ENCODE measurements at regions not wholly inside any gene's neighbourhood (a gene's known extent, or its start where the extent isn't known, plus 50 kb on each side); places are given as distances from the start of the nearest gene placed in this dataset.
"Not testable (repeated sequence)": the region's sequence is repeated elsewhere in the genome, so short reads cannot be mapped to it uniquely, and the experiment has no call there.

- DNase-seq, result no peak
These were observed 81.4 kb downstream of the ACAA2 start for GRCh38 chr18:49731860-49732311.

GRCh38 chr18:49731421-49731841 lies 81.9 kb downstream of the ACAA2 start:
- no peak for DNase-seq

- no peak for DNase-seq
These were observed 82.4 kb downstream of the ACAA2 start for GRCh38 chr18:49730951-49731391.

GRCh38 chr18:49728542-49728941 lies 84.8 kb downstream of the ACAA2 start:
- peak in 7 of 58 donors; percentile 3 to 16 (median 6) for DNase-seq

GRCh38 chr18:49727816-49728215 lies 85.5 kb downstream of the ACAA2 start:
- DNase-seq, result no peak

GRCh38 chr18:49726675-49726963 lies 86.7 kb downstream of the ACAA2 start:
- no peak for DNase-seq

- peak in 1 of 58 donors; percentile 23 for DNase-seq
These were observed 87.3 kb downstream of the ACAA2 start for GRCh38 chr18:49725809-49726674.

- no peak for DNase-seq
These were observed 89.6 kb downstream of the ACAA2 start for GRCh38 chr18:49723648-49724180.

- no peak for DNase-seq
These were observed 90.9 kb downstream of the ACAA2 start for GRCh38 chr18:49722477-49722876.

- no peak for DNase-seq
These were observed 91.4 kb downstream of the ACAA2 start for GRCh38 chr18:49721981-49722380.

- DNase-seq, result not testable (repeated sequence)
These were observed 92.4 kb downstream of the ACAA2 start for GRCh38 chr18:49720944-49721343.

- DNase-seq, result no peak
These were observed 95.7 kb downstream of the ACAA2 start for GRCh38 chr18:49717617-49718016.

GRCh38 chr18:49716035-49716434 lies 97.3 kb downstream of the ACAA2 start:
- DNase-seq, result no peak

GRCh38 chr18:49709347-49709690 lies 104.0 kb downstream of the ACAA2 start:
- DNase-seq, result no peak

GRCh38 chr18:49708662-49709346 lies 104.5 kb downstream of the ACAA2 start:
- no peak for DNase-seq

GRCh38 chr18:49707599-49707998 lies 105.7 kb downstream of the ACAA2 start:
- DNase-seq, result no peak

GRCh38 chr18:49704334-49704733 lies 109.0 kb downstream of the ACAA2 start:
- no peak for DNase-seq

GRCh38 chr18:49701190-49701589 lies 112.1 kb downstream of the ACAA2 start:
- no peak for DNase-seq

- DNase-seq, result no peak
These were observed 114.0 kb downstream of the ACAA2 start for GRCh38 chr18:49699303-49699702.

- no peak for DNase-seq
These were observed 114.8 kb downstream of the ACAA2 start for GRCh38 chr18:49698525-49699025.

- DNase-seq, result no peak
These were observed 115.4 kb downstream of the ACAA2 start for GRCh38 chr18:49697757-49698524.

- no peak for DNase-seq
These were observed 116.3 kb downstream of the ACAA2 start for GRCh38 chr18:49697049-49697448.
